ENCODE measurements at regions not wholly inside any gene's neighbourhood (a gene's known extent, or its start where the extent isn't known, plus 50 kb on each side); places are given as distances from the start of the nearest gene placed in this dataset.

GRCh38 chr2:71947809-71948208 is 199.9 kb downstream of the CYP26B1 start (continued):
- no peak for TF ChIP-seq CTCF (IDR thresholded peaks at IDR 0.05; ENCODE audit: control extremely low read depth in 1 of 3, insufficient read depth in 1 of 3, low read depth in 1 of 3, low read length in 3 of 3)
- no peak for TF ChIP-seq CHD2 (IDR thresholded peaks at IDR 0.05; ENCODE audit: low read length)
- TF ChIP-seq EGR1 (IDR thresholded peaks at IDR 0.05; ENCODE audit: borderline replicate concordance, low read depth, low read length) = no peak
- TF ChIP-seq EP300 (IDR thresholded peaks at IDR 0.05; ENCODE audit: borderline replicate concordance in 1 of 2, low read depth in 2 of 2, low read length in 2 of 2) = no peak
- TF ChIP-seq ZNF274 (IDR thresholded peaks at IDR 0.05; ENCODE audit: borderline replicate concordance, extremely low read depth, low read length) = no peak
- no peak for TF ChIP-seq HDAC6 (IDR thresholded peaks at IDR 0.05; ENCODE audit: low read depth, low read length)
